ENCODE measurements at regions not wholly inside any gene's neighbourhood (a gene's known extent, or its start where the extent isn't known, plus 50 kb on each side); places are given as distances from the start of the nearest gene placed in this dataset.

- Mint-ChIP-seq H3K27me3 (ENCODE audit: low read depth) (peaks cover 9% of the 10 kb centered on the region), H3K4me3 (no peak overlapping the region), H3K9me3 (no peaks in the 10 kb centered on the region), H3K4me1 (ENCODE audit: low read depth) (no peaks in the 10 kb centered on the region), H3K36me3 (ENCODE audit: low read depth) (no peaks in the 10 kb centered on the region), H3K27ac (no peak overlapping the region)
- DNase-seq (ENCODE audit: low spot score), result no peak
These were observed 180.9 kb downstream of the LY86 start for GRCh38 chr6:6769466-6769865.

GRCh38 chr6:6771224-6771945, 182.9 kb downstream of the LY86 start:
- no peak for DNase-seq (ENCODE audit: low spot score)
- H3K27ac Mint-ChIP-seq, result no peak overlapping the region
- H3K36me3 Mint-ChIP-seq (ENCODE audit: low read depth), result no peaks in the 10 kb centered on the region
- H3K9me3 Mint-ChIP-seq, result no peaks in the 10 kb centered on the region
- H3K27me3 Mint-ChIP-seq (ENCODE audit: low read depth), result peaks cover 18% of the 10 kb centered on the region
- no peaks in the 10 kb centered on the region for H3K4me1 Mint-ChIP-seq (ENCODE audit: low read depth)
- no peak overlapping the region for H3K4me3 Mint-ChIP-seq

- Mint-ChIP-seq H3K4me1 (ENCODE audit: low read depth) (no peaks in the 10 kb centered on the region), H3K4me3 (no peak overlapping the region), H3K9me3 (peaks cover 4% of the 10 kb centered on the region), H3K27ac (no peak overlapping the region), H3K27me3 (ENCODE audit: low read depth) (peaks cover 24% of the 10 kb centered on the region), H3K36me3 (ENCODE audit: low read depth) (no peaks in the 10 kb centered on the region)
- no peak for DNase-seq (ENCODE audit: low spot score)
These were observed 183.4 kb downstream of the LY86 start for GRCh38 chr6:6771964-6772363.

- H3K9me3 Mint-ChIP-seq, result peaks cover 5% of the 10 kb centered on the region
- H3K4me1 Mint-ChIP-seq (ENCODE audit: low read depth), result no peaks in the 10 kb centered on the region
- H3K4me3 Mint-ChIP-seq, result no peak overlapping the region
These were observed 184.2 kb downstream of the LY86 start for GRCh38 chr6:6772751-6773150.

GRCh38 chr6:6775074-6775473, 186.6 kb downstream of the LY86 start:
- H3K9me3 Mint-ChIP-seq, result peaks cover 5% of the 10 kb centered on the region
- H3K27me3 Mint-ChIP-seq (ENCODE audit: low read depth), result peaks cover 27% of the 10 kb centered on the region
- H3K36me3 Mint-ChIP-seq (ENCODE audit: low read depth), result no peaks in the 10 kb centered on the region
- H3K27ac Mint-ChIP-seq, result no peak overlapping the region
- no peak for DNase-seq (ENCODE audit: low spot score)
- H3K4me3 Mint-ChIP-seq, result no peak overlapping the region
- no peaks in the 10 kb centered on the region for H3K4me1 Mint-ChIP-seq (ENCODE audit: low read depth)

More at GRCh38 chr6:6772751-6773150, 184.2 kb downstream of the LY86 start:
- H3K27me3 Mint-ChIP-seq (ENCODE audit: low read depth), result peaks cover 24% of the 10 kb centered on the region
- no peaks in the 10 kb centered on the region for H3K36me3 Mint-ChIP-seq (ENCODE audit: low read depth)
- DNase-seq (ENCODE audit: low spot score), result no peak
- H3K27ac Mint-ChIP-seq, result no peak overlapping the region

- Mint-ChIP-seq H3K36me3 (ENCODE audit: low read depth) (no peaks in the 10 kb centered on the region), H3K4me1 (ENCODE audit: low read depth) (no peaks in the 10 kb centered on the region), H3K27me3 (ENCODE audit: low read depth) (peaks cover 35% of the 10 kb centered on the region), H3K27ac (no peak overlapping the region), H3K9me3 (peaks cover 5% of the 10 kb centered on the region), H3K4me3 (no peak overlapping the region)
- no peak for DNase-seq (ENCODE audit: low spot score)
These were observed 191.7 kb downstream of the LY86 start for GRCh38 chr6:6780231-6780630.

GRCh38 chr6:6781172-6781872, 192.8 kb downstream of the LY86 start:
- Mint-ChIP-seq H3K36me3 (ENCODE audit: low read depth) (no peaks in the 10 kb centered on the region), H3K4me3 (no peak overlapping the region)
- no peak for DNase-seq (ENCODE audit: low spot score)

GRCh38 chr6:6781873-6782227, 193.3 kb downstream of the LY86 start:
- Mint-ChIP-seq H3K27ac (no peak overlapping the region), H3K9me3 (peaks cover 2% of the 10 kb centered on the region), H3K4me1 (ENCODE audit: low read depth) (peaks cover 3% of the 10 kb centered on the region), H3K36me3 (ENCODE audit: low read depth) (no peaks in the 10 kb centered on the region), H3K4me3 (no peak overlapping the region), H3K27me3 (ENCODE audit: low read depth) (peaks cover 27% of the 10 kb centered on the region)
- no peak for DNase-seq (ENCODE audit: low spot score)

More at GRCh38 chr6:6781172-6781872, 192.8 kb downstream of the LY86 start:
- H3K27ac Mint-ChIP-seq, result no peak overlapping the region
- H3K9me3 Mint-ChIP-seq, result peaks cover 5% of the 10 kb centered on the region
- peaks cover 32% of the 10 kb centered on the region for H3K27me3 Mint-ChIP-seq (ENCODE audit: low read depth)
- peaks cover 1% of the 10 kb centered on the region for H3K4me1 Mint-ChIP-seq (ENCODE audit: low read depth)

GRCh38 chr6:6783721-6784120, 195.2 kb downstream of the LY86 start:
- no peaks in the 10 kb centered on the region for H3K9me3 Mint-ChIP-seq
- H3K27me3 Mint-ChIP-seq (ENCODE audit: low read depth), result peaks cover 24% of the 10 kb centered on the region
- H3K27ac Mint-ChIP-seq, result no peak overlapping the region
- H3K36me3 Mint-ChIP-seq (ENCODE audit: low read depth), result no peaks in the 10 kb centered on the region
- H3K4me1 Mint-ChIP-seq (ENCODE audit: low read depth), result peaks cover 13% of the 10 kb centered on the region
- DNase-seq (ENCODE audit: low spot score), result no peak
- no peak overlapping the region for H3K4me3 Mint-ChIP-seq

- peaks cover 13% of the 10 kb centered on the region for H3K4me1 Mint-ChIP-seq (ENCODE audit: low read depth)
- no peaks in the 10 kb centered on the region for H3K9me3 Mint-ChIP-seq
- no peak overlapping the region for H3K27ac Mint-ChIP-seq
- H3K36me3 Mint-ChIP-seq (ENCODE audit: low read depth), result no peaks in the 10 kb centered on the region
- H3K27me3 Mint-ChIP-seq (ENCODE audit: low read depth), result peaks cover 21% of the 10 kb centered on the region
- no peak overlapping the region for H3K4me3 Mint-ChIP-seq
- DNase-seq (ENCODE audit: low spot score), result no peak
These were observed 196.1 kb downstream of the LY86 start for GRCh38 chr6:6784514-6785162.

GRCh38 chr6:6785163-6785521, 196.6 kb downstream of the LY86 start:
- Mint-ChIP-seq H3K9me3 (no peaks in the 10 kb centered on the region), H3K4me3 (no peak overlapping the region), H3K36me3 (ENCODE audit: low read depth) (no peaks in the 10 kb centered on the region), H3K27me3 (ENCODE audit: low read depth) (peaks cover 16% of the 10 kb centered on the region), H3K27ac (no peak overlapping the region), H3K4me1 (ENCODE audit: low read depth) (peaks cover 13% of the 10 kb centered on the region)
- no peak for DNase-seq (ENCODE audit: low spot score)

GRCh38 chr6:6788394-6789032, 200.0 kb downstream of the LY86 start:
- Mint-ChIP-seq H3K4me3 (no peak overlapping the region), H3K27me3 (ENCODE audit: low read depth) (peaks cover 6% of the 10 kb centered on the region), H3K4me1 (ENCODE audit: low read depth) (peaks cover 28% of the 10 kb centered on the region), H3K27ac (no peak overlapping the region), H3K9me3 (no peaks in the 10 kb centered on the region), H3K36me3 (ENCODE audit: low read depth) (no peaks in the 10 kb centered on the region)
- DNase-seq (ENCODE audit: low spot score), result no peak

- H3K4me1 Mint-ChIP-seq (ENCODE audit: low read depth), result peaks cover 43% of the 10 kb centered on the region
- DNase-seq (ENCODE audit: low spot score), result no peak
- H3K27me3 Mint-ChIP-seq (ENCODE audit: low read depth), result peaks cover 2% of the 10 kb centered on the region
- H3K27ac Mint-ChIP-seq, result no peak overlapping the region
- peaks cover 3% of the 10 kb centered on the region for H3K36me3 Mint-ChIP-seq (ENCODE audit: low read depth)
- H3K4me3 Mint-ChIP-seq, result no peak overlapping the region
- H3K9me3 Mint-ChIP-seq, result no peaks in the 10 kb centered on the region
These were observed 201.9 kb downstream of the LY86 start for GRCh38 chr6:6790393-6790792.

GRCh38 chr6:6790891-6791290, 202.4 kb downstream of the LY86 start:
- Mint-ChIP-seq H3K27ac (no peak overlapping the region), H3K9me3 (no peaks in the 10 kb centered on the region), H3K36me3 (ENCODE audit: low read depth) (peaks cover 3% of the 10 kb centered on the region), H3K4me1 (ENCODE audit: low read depth) (peaks cover 47% of the 10 kb centered on the region), H3K4me3 (no peak overlapping the region), H3K27me3 (ENCODE audit: low read depth) (peaks cover 2% of the 10 kb centered on the region)
- DNase-seq (ENCODE audit: low spot score), result no peak
